ENCODE measurements at regions not wholly inside any gene's neighbourhood (a gene's known extent, or its start where the extent isn't known, plus 50 kb on each side); places are given as distances from the start of the nearest gene placed in this dataset.

- Histone ChIP-seq H3K9me3 (no peaks in the 10 kb centered on the region), H3K4me1 (no peaks in the 10 kb centered on the region), H3K4me2 (no peak overlapping the region), H3K4me3 (no peak overlapping the region), H3K27ac (no peak overlapping the region)
- DNase-seq (ENCODE audit: low read depth in 1 of 2, low spot score in 1 of 2) = no peak
- no peak for FAIRE-seq
- WGBS (ENCODE audit: missing lambda C conversion rate) = 2% methylated on average over 1 of the region's 1 CpG
- CTCF ChIA-PET = no interaction called here
- no peak for ATAC-seq
- TF ChIP-seq HOXA7 (CRISPR knock-in tag; IDR thresholded peaks at IDR 0.05) = no peak
- no peak for TF ChIP-seq BHLHE40 (IDR thresholded peaks at IDR 0.05; ENCODE audit: low read depth, low read length)
- TF ChIP-seq ZSCAN20 (CRISPR knock-in tag; IDR thresholded peaks at IDR 0.05) = no peak
- no peak for TF ChIP-seq EHMT2 (IDR thresholded peaks at IDR 0.05; ENCODE audit: low read depth)
- TF ChIP-seq TP53 (CRISPR knock-in tag; IDR thresholded peaks at IDR 0.05) = no peak
- no peak for TF ChIP-seq CHD2 (IDR thresholded peaks at IDR 0.05; ENCODE audit: low read length, partially characterized antibody)
- POLR2A ChIA-PET = no interaction called here
Measured at GRCh38 chr3:81393251-81393650, 368.2 kb downstream of the GBE1 start.

- no peak overlapping the region for H3K4me2 ChIP-seq
- no peak for FAIRE-seq
- ChIA-PET POLR2A (no interaction called here), CTCF (interaction anchor here (0.6 kb wide), 1 partner anchor 98 kb away, joined by 3 read pairs; no protein-coding TSS in a partner anchor)
- no peak overlapping the region for H3K4me3 ChIP-seq
- DNase-seq (ENCODE audit: low read depth in 1 of 2, low spot score in 1 of 2) = no peak
- H3K9me3 ChIP-seq = no peaks in the 10 kb centered on the region
- no peaks in the 10 kb centered on the region for H3K4me1 ChIP-seq
- ATAC-seq = no peak
- TF ChIP-seq PBX3 (IDR thresholded peaks at IDR 0.05) (no peak), HOXB13 (CRISPR knock-in tag; IDR thresholded peaks at IDR 0.05; ENCODE audit: low read depth) (no peak), CHD4 (IDR thresholded peaks at IDR 0.05; ENCODE audit: borderline replicate concordance) (no peak), HMGXB4 (CRISPR knock-in tag; IDR thresholded peaks at IDR 0.05; ENCODE audit: borderline replicate concordance) (no peak), ELK1 (IDR thresholded peaks at IDR 0.05; ENCODE audit: low read depth, low read length) (no peak), JUN (IDR thresholded peaks at IDR 0.05) (no peak), HOXA7 (CRISPR knock-in tag; IDR thresholded peaks at IDR 0.05) (no peak)
- H3K27ac ChIP-seq = no peak overlapping the region
Measured at GRCh38 chr3:81390796-81391195, 370.6 kb downstream of the GBE1 start.

- H3K4me2 ChIP-seq = no peak overlapping the region
- TF ChIP-seq PHF8 (IDR thresholded peaks at IDR 0.05; ENCODE audit: borderline replicate concordance, low read depth) = no peak
- TF ChIP-seq HOXB5 (CRISPR knock-in tag; IDR thresholded peaks at IDR 0.05) = no peak
- no peak overlapping the region for H3K4me3 ChIP-seq
- ATAC-seq = no peak
- WGBS (ENCODE audit: missing lambda C conversion rate) = 39% methylated on average over 4 of the region's 4 CpGs
- no peak for FAIRE-seq
- no peaks in the 10 kb centered on the region for H3K4me1 ChIP-seq
- no peak overlapping the region for H3K27ac ChIP-seq
- no peak for DNase-seq (ENCODE audit: low read depth in 1 of 2, low spot score in 1 of 2)
- no peaks in the 10 kb centered on the region for H3K9me3 ChIP-seq
- ChIA-PET CTCF (no interaction called here), POLR2A (no interaction called here)
Measured at GRCh38 chr3:81388191-81388590, 373.3 kb downstream of the GBE1 start.

- H3K9me3 ChIP-seq = no peaks in the 10 kb centered on the region
- POLR2A ChIA-PET = no interaction called here
- H3K27ac ChIP-seq = no peak overlapping the region
- no peaks in the 10 kb centered on the region for H3K4me1 ChIP-seq
- FAIRE-seq = no peak
- no peak overlapping the region for H3K4me2 ChIP-seq
- 35% methylated on average over 1 of the region's 1 CpG for whole genome bisulfite sequencing (ENCODE audit: missing lambda C conversion rate)
- no peak for TF ChIP-seq RCOR1 (IDR thresholded peaks at IDR 0.05; ENCODE audit: low read depth, low read length)
- no peak for TF ChIP-seq NR3C1 (IDR thresholded peaks at IDR 0.05)
- TF ChIP-seq ATOH8 (CRISPR knock-in tag; IDR thresholded peaks at IDR 0.05; ENCODE audit: low read depth) = no peak
- no peak for TF ChIP-seq POLR2AphosphoS2 (conservative IDR thresholded peaks at IDR 0.05; ENCODE audit: low read length)
- no peak for TF ChIP-seq RFX5 (IDR thresholded peaks at IDR 0.05)
- no peak for TF ChIP-seq NFE2L2 (conservative IDR thresholded peaks at IDR 0.05; ENCODE audit: low read length)
- ATAC-seq = no peak
- no peak for DNase-seq (ENCODE audit: low read depth in 1 of 2, low spot score in 1 of 2)
- H3K4me3 ChIP-seq = no peak overlapping the region
- CTCF ChIA-PET = no interaction called here
Measured at GRCh38 chr3:81382470-81382869, 379.0 kb downstream of the GBE1 start.

Measured in A549 (cell line).